ENCODE measurements at regions not wholly inside any gene's neighbourhood (a gene's known extent, or its start where the extent isn't known, plus 50 kb on each side); places are given as distances from the start of the nearest gene placed in this dataset.

DNA sequence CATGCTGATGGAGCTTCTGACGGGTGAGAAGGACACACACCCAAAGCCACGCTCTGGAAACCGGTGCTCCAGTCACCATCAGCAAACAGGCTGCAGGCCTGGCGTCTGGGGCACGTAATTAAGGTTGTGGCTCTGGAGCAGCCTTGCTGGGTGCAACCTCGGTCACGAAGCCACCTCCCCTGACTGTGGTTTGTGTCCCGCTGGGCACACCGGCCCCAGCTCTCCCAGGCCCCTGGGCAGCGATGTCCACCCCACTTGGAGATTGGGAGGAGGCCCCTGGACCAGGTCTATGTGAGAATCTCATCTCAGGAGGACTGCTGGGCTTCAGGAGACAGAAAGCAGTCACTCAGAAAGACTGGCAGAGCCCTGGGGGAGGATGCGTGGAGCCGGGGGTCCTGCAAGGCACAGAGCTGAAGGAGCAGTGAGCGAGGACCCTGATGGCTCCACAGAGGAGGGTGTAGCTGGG lies 631.6 kb downstream of the BRD1 start:
- TF ChIP-seq ESRRG (CRISPR knock-in tag; IDR thresholded peaks at IDR 0.05) (no peak), CSRNP3 (CRISPR knock-in tag; IDR thresholded peaks at IDR 0.05) (no peak), ZFP3 (CRISPR knock-in tag; IDR thresholded peaks at IDR 0.05) (no peak), ZNF565 (CRISPR knock-in tag; conservative IDR thresholded peaks at IDR 0.05; ENCODE audit: low read depth) (no peak), BACH2 (CRISPR knock-in tag; IDR thresholded peaks at IDR 0.05; ENCODE audit: borderline replicate concordance) (no peak), PPARA (CRISPR knock-in tag; IDR thresholded peaks at IDR 0.05; ENCODE audit: borderline replicate concordance) (no peak), OSR1 (CRISPR knock-in tag; IDR thresholded peaks at IDR 0.05) (no peak), PATZ1 (CRISPR knock-in tag; IDR thresholded peaks at IDR 0.05; ENCODE audit: borderline replicate concordance) (no peak), CSDC2 (CRISPR knock-in tag; IDR thresholded peaks at IDR 0.05) (no peak), GLIS3 (CRISPR knock-in tag; IDR thresholded peaks at IDR 0.05) (no peak), CREB5 (CRISPR knock-in tag; IDR thresholded peaks at IDR 0.05; ENCODE audit: low read depth) (no peak), RARB (CRISPR knock-in tag; IDR thresholded peaks at IDR 0.05) (no peak), TOX (CRISPR knock-in tag; IDR thresholded peaks at IDR 0.05; ENCODE audit: borderline replicate concordance) (no peak)

All from SK-N-SH treated with all-trans-retinoic acid at 6 μM for 48 hours (cell line).